ENCODE measurements at regions not wholly inside any gene's neighbourhood (a gene's known extent, or its start where the extent isn't known, plus 50 kb on each side); places are given as distances from the start of the nearest gene placed in this dataset.

GRCh38 chr4:19300213-19300612 lies 951.5 kb upstream of the SLIT2 start (continued):
- peak; percentile 93 for TF ChIP-seq PBX3 (IDR thresholded peaks at IDR 0.05)

GRCh38 chr4:19298998-19299397 lies 952.7 kb upstream of the SLIT2 start:
- H3K4me2 ChIP-seq = peak overlapping the region; percentile 22; the same call in 1 of the 2 replicates
- no peaks in the 10 kb centered on the region for H3K27me3 ChIP-seq (ENCODE audit: insufficient read depth)
- no peak overlapping the region for H3K4me3 ChIP-seq (ENCODE audit: low read depth in 2 of 2, low read length in 1 of 2)
- H3K9ac ChIP-seq = no peak overlapping the region
- H2AFZ ChIP-seq (ENCODE audit: low read depth) = no peak overlapping the region
- ChIA-PET POLR2A (no interaction called here), CTCF (interaction anchor here (1.2 to 1.3 kb wide), 2 partner anchors 949 to 951 kb away, joined by 3 to 4 read pairs; no protein-coding TSS in a partner anchor)
- WGBS (ENCODE audit: low lambda C conversion rate) = 5% methylated on average over 3 of the region's 3 CpGs
- H3K36me3 ChIP-seq (replicated peaks in 1 of 2; ENCODE audit: control insufficient read depth in 1 of 2, insufficient read depth in 2 of 2, low read length in 1 of 2) = no peaks in the 10 kb centered on the region
- peaks cover 0 to 12% of the 10 kb centered on the region in 2 experiments; a peak in 2 of 4 replicates for H3K4me1 ChIP-seq (ENCODE audit: control insufficient read depth in 1 of 2, insufficient read depth in 2 of 2, low read depth in 1 of 2, low read length in 1 of 2)
- peak overlapping the region; percentile 41 to 77; a peak in 2 of 4 replicates for H3K27ac ChIP-seq (ENCODE audit: low read depth in 2 of 2, low read length in 1 of 2)
- no peaks in the 10 kb centered on the region for H3K9me2 ChIP-seq
- peaks cover 17% of the 10 kb centered on the region for H3F3A ChIP-seq (replicated peaks; ENCODE audit: insufficient read depth)
- H3K79me2 ChIP-seq (ENCODE audit: insufficient read depth) = no peaks in the 10 kb centered on the region
- no peaks in the 10 kb centered on the region for H3K9me3 ChIP-seq
- peak; percentile 46 for DNase-seq
- no peaks in the 10 kb centered on the region for H4K20me1 ChIP-seq (ENCODE audit: insufficient read depth)
- peak; percentile 70 for TF ChIP-seq FOSL2 (IDR thresholded peaks at IDR 0.05; ENCODE audit: borderline replicate concordance, low read depth)
- TF ChIP-seq SIN3A (IDR thresholded peaks at IDR 0.05; ENCODE audit: borderline replicate concordance, low read depth, low read length) = peak; percentile 88; the same call in 1 of the 2 replicates
- peak; percentile 96 for TF ChIP-seq TEAD4 (IDR thresholded peaks at IDR 0.05; ENCODE audit: borderline replicate concordance, insufficient read depth)
- no peak for TF ChIP-seq IRF3 (IDR thresholded peaks at IDR 0.05; ENCODE audit: low read depth, low read length)
- peak; percentile 32 for TF ChIP-seq CHD2 (IDR thresholded peaks at IDR 0.05; ENCODE audit: low read length, partially characterized antibody)
- peak; percentile 93 for TF ChIP-seq JUND (IDR thresholded peaks at IDR 0.05)
- peak; percentile 69; the same call in 1 of the 2 replicates for TF ChIP-seq MAX (IDR thresholded peaks at IDR 0.05; ENCODE audit: low read depth)
- TF ChIP-seq GABPA (IDR thresholded peaks at IDR 0.05; ENCODE audit: low read depth) = no peak
- TF ChIP-seq RFX5 (IDR thresholded peaks at IDR 0.05; ENCODE audit: low read length) = no peak
- TF ChIP-seq USF2 (IDR thresholded peaks at IDR 0.05; ENCODE audit: borderline replicate concordance, low read depth, low read length) = no peak
- peak; percentile 91 for TF ChIP-seq FOXM1 (IDR thresholded peaks at IDR 0.05; ENCODE audit: low read depth)
- TF ChIP-seq EZH2phosphoT487 (IDR thresholded peaks at IDR 0.05; ENCODE audit: borderline replicate concordance, low read depth) = no peak
- peak; percentile 87 for TF ChIP-seq GATA2 (CRISPR knock-in tag; IDR thresholded peaks at IDR 0.05)
- TF ChIP-seq NRF1 (IDR thresholded peaks at IDR 0.05; ENCODE audit: low read depth, low read length) = no peak
- no peak for TF ChIP-seq USF1 (IDR thresholded peaks at IDR 0.05; ENCODE audit: borderline replicate concordance, low read depth)
- TF ChIP-seq MXI1 (IDR thresholded peaks at IDR 0.05; ENCODE audit: low read depth, low read length) = no peak
- TF ChIP-seq ELF1 (IDR thresholded peaks at IDR 0.05) = no peak
- TF ChIP-seq RCOR1 (IDR thresholded peaks at IDR 0.05; ENCODE audit: low read length) = peak; percentile 89
- TF ChIP-seq YY1 (IDR thresholded peaks at IDR 0.05; ENCODE audit: low read depth) = no peak
- peak; percentile 97 for TF ChIP-seq EP300 (IDR thresholded peaks at IDR 0.05; ENCODE audit: borderline replicate concordance in 1 of 2, low read depth in 1 of 2, low read length in 1 of 2)
- TF ChIP-seq POLR2AphosphoS5 (IDR thresholded peaks at IDR 0.05; ENCODE audit: low read depth, low read length) = peak; percentile 96
- 0 out of 2 replicates have a peak, but pooled peaks have one; percentile 6 for TF ChIP-seq SMC3 (IDR thresholded peaks at IDR 0.05; ENCODE audit: low read depth, low read length)
- TF ChIP-seq RAD21 (IDR thresholded peaks at IDR 0.05; ENCODE audit: low read length) = no peak
- TF ChIP-seq TAF1 (IDR thresholded peaks at IDR 0.05; ENCODE audit: borderline replicate concordance, low read depth, low read length) = no peak
- peak; percentile 67; the same call in 1 of the 2 replicates for TF ChIP-seq MEF2A (IDR thresholded peaks at IDR 0.05; ENCODE audit: borderline replicate concordance, low read depth)
- no peak for TF ChIP-seq CTCF (IDR thresholded peaks at IDR 0.05)
- peak; percentile 89 for TF ChIP-seq NFIC (IDR thresholded peaks at IDR 0.05; ENCODE audit: borderline replicate concordance)

All from SK-N-SH (cell line).